SK-N-SH (cell line): ENCODE measurements at regions not wholly inside any gene's neighbourhood (a gene's known extent, or its start where the extent isn't known, plus 50 kb on each side); places are given as distances from the start of the nearest gene placed in this dataset.
"Not testable (repeated sequence)": the region's sequence is repeated elsewhere in the genome, so short reads cannot be mapped to it uniquely, and the experiment has no call there.

Experiments used
- CTCF ChIP-seq: fragments of 200-600 bp; sonication (generic); IDR thresholded peaks from 2 replicates; pipeline ENCODE4 v1.6.1; 2017; ENCODE audit warnings: antibody characterized with exemption, mild to moderate bottlenecking, moderate library complexity
- FOXJ3 ChIP-seq: sonication (generic); formaldehyde crosslinking; IDR thresholded peaks from 2 replicates; pipeline ENCODE4 v1.5.1; 2020; ENCODE audit warnings: mild to moderate bottlenecking, missing genetic modification reagents
- JUND ChIP-seq: IDR thresholded peaks from 2 replicates; pipeline ENCODE4 v1.4.0; 2012
- MXI1 ChIP-seq: IDR thresholded peaks from 2 replicates; pipeline ENCODE4 v1.6.1; 2012; ENCODE audit warnings: mild to moderate bottlenecking, low read depth, low read length, improper control_type of control experiment
- PBX3 ChIP-seq: IDR thresholded peaks from 2 replicates; pipeline ENCODE4; 2012
- TAF1 ChIP-seq: IDR thresholded peaks from 2 replicates; pipeline ENCODE4 v1.6.1; 2012; ENCODE audit warnings: low read depth, mild to moderate bottlenecking, low read length, moderate library complexity, borderline replicate concordance
- YY1 ChIP-seq: IDR thresholded peaks from 2 replicates; pipeline ENCODE4 v1.4.0; 2012; ENCODE audit warnings: low read depth, mild to moderate bottlenecking

- TF ChIP-seq YY1; CTCF; TAF1; FOXJ3 (CRISPR knock-in tag); PBX3; JUND; MXI1: not testable (repeated sequence)
These were observed 61.2 kb upstream of the TARDBP start for GRCh38 chr1:10951298-10951697.
